ENCODE measurements at regions not wholly inside any gene's neighbourhood (a gene's known extent, or its start where the extent isn't known, plus 50 kb on each side); places are given as distances from the start of the nearest gene placed in this dataset.
"Not testable (repeated sequence)": the region's sequence is repeated elsewhere in the genome, so short reads cannot be mapped to it uniquely, and the experiment has no call there.

DNA sequence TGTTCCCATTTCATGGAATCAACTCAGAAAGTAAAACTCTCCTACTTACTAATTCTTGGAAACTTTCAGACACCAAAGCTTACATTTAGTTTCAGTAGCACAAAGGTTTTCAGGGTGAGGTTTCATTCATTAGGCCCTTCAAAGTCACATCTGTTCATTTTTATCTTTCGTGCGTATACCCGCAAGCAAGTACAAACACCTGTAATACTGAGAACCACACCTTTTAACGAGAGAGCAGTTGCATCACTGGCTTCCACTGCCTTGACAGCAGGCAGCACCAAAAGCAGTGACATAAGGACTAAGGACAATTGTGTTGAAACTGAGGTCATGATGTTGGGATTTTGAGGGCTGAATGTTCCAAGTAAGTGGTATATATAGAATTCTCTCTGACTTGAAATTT lies 60.5 kb downstream of the GOLGA6L22 start:
- not testable (repeated sequence) for H3K4me1 Mint-ChIP-seq; H3K27ac Mint-ChIP-seq; H3K36me3 Mint-ChIP-seq; H3K4me3 Mint-ChIP-seq; H3K27me3 Mint-ChIP-seq (ENCODE audit: low read depth in 3 of 3); DNase-seq; H3K9me3 Mint-ChIP-seq

DNA sequence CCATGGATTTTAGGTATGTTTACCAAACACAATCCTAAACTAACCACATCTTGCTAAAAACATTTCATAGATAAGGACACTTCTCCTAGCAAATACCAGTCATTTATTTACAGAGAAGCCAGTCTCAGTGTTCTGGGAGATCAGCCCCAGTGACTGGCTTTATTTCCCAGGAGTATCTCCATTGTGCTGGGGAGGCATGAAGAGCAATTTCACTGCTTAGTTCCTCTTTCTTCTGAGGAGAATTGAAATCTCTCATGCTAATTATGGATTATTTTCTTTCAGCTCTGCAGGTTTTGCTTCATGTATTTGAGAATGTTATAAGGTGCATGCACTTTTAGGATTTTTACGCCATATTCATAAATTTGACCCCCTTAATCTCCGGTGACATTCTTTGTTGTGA lies 67.8 kb downstream of the GOLGA6L22 start:
- not testable (repeated sequence) for H3K9me3 Mint-ChIP-seq; DNase-seq; H3K4me3 Mint-ChIP-seq; H3K36me3 Mint-ChIP-seq; H3K27me3 Mint-ChIP-seq (ENCODE audit: low read depth in 3 of 3); H3K27ac Mint-ChIP-seq; H3K4me1 Mint-ChIP-seq

DNA sequence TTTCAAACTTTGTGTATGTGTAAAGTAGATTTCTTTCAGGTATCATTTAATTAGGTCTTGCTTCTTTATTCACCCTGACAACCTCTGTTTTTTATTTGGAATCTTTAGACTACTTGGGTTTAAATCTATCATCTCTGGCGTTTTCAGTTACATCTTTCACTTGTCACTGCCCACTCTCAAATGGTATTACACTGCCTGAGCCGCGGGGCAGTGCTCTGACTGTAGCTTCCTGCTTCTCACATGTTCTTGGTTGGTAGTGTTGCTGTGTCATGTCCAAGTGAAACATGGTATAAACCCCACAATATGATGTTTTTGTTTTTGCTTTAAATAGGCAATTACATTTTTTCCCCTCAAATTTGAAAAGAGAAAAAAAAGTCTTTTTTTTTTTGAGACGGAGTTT lies 68.3 kb downstream of the GOLGA6L22 start:
- not testable (repeated sequence) for H3K27ac Mint-ChIP-seq; H3K9me3 Mint-ChIP-seq; H3K4me1 Mint-ChIP-seq; DNase-seq; H3K36me3 Mint-ChIP-seq; H3K4me3 Mint-ChIP-seq; H3K27me3 Mint-ChIP-seq (ENCODE audit: low read depth in 3 of 3)

DNA sequence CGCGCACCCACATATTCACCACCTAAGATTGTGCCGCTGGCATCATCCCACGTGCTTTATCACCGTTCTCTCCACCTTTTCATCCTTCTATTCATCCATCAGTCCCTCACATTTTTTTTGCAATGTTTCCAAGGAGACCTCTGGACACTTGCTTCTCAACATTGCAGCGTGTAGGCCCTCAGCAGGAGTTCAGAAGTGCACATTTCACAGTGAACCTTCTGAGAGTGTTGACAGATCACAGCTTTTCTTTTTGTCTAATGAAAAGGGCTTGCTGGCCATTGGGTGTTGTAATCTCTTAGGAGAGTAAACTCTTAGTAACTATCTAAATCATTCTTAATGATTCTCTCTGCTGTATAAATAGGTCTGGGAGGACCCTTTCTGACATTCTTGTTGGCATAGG lies 70.5 kb downstream of the GOLGA6L22 start:
- H3K4me3 Mint-ChIP-seq; H3K4me1 Mint-ChIP-seq; H3K27me3 Mint-ChIP-seq (ENCODE audit: low read depth in 3 of 3); DNase-seq; H3K27ac Mint-ChIP-seq; H3K9me3 Mint-ChIP-seq; H3K36me3 Mint-ChIP-seq: not testable (repeated sequence)

DNA sequence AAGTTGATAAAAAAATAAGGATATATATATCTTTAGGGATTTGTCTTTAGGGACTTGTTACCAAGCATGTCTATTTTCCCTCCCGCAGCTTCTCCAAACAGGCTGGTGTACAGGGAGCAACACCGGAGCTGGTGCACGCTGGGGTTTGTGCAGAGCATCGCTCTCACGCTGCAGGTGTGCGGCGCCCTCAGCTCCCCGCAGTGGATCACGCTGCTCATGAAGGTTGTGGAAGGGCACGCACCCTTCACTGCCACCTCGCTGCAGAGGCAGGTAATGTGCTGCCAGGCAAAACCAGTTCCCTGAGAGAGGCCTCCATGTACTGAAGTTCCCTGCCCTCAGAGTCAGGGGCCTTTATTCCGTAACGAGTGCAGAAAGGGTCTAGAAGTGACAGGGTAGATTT lies 101.0 kb downstream of the GOLGA6L22 start:
- H3K9me3 Mint-ChIP-seq; H3K4me3 Mint-ChIP-seq; DNase-seq; H3K36me3 Mint-ChIP-seq; H3K4me1 Mint-ChIP-seq; H3K27ac Mint-ChIP-seq; H3K27me3 Mint-ChIP-seq (ENCODE audit: low read depth in 3 of 3): not testable (repeated sequence)

DNA sequence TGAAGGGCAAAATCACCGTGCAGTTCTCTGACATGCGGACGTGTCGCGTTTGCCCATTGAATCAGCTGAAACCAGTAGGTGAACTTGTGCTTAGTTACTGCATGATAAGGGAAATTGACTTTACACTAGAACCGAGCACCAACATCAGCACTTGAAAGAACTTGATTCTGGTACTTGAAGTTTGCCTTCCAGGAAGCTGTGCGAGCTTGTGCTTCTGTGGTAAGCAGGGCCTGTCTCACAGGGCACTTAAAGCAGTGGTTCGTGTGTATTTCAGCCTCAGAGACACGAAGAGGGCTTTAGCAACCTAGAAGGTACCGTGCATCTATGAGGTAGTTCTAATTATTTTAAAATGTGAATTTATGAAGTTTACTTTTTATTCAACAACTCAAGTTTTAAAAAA lies 103.0 kb downstream of the GOLGA6L22 start:
- H3K27me3 Mint-ChIP-seq (ENCODE audit: low read depth in 3 of 3); DNase-seq; H3K4me3 Mint-ChIP-seq; H3K27ac Mint-ChIP-seq; H3K9me3 Mint-ChIP-seq; H3K4me1 Mint-ChIP-seq; H3K36me3 Mint-ChIP-seq: not testable (repeated sequence)

DNA sequence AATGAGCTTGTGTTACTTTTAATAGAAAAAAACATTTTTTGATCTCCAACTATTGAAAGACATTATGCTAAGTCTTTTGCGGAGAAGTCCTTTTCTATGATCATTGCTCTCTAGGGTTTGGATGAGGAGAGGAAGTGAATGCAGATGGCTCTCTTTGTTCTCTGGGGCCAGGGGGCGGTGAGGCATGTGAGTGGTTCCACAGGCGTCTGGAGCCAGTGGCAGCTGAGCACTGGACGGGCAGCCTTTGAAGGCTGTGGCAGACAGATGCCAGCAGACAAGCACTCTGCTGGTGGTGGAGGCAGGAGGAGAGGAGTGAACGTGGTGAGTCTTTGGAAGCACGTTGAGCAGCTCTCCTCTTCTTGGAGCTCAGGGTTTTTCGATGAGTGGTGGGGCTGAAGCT lies 107.8 kb downstream of the GOLGA6L22 start:
- not testable (repeated sequence) for H3K27me3 Mint-ChIP-seq (ENCODE audit: low read depth in 3 of 3); H3K4me3 Mint-ChIP-seq; H3K27ac Mint-ChIP-seq; DNase-seq; H3K36me3 Mint-ChIP-seq; H3K9me3 Mint-ChIP-seq; H3K4me1 Mint-ChIP-seq

DNA sequence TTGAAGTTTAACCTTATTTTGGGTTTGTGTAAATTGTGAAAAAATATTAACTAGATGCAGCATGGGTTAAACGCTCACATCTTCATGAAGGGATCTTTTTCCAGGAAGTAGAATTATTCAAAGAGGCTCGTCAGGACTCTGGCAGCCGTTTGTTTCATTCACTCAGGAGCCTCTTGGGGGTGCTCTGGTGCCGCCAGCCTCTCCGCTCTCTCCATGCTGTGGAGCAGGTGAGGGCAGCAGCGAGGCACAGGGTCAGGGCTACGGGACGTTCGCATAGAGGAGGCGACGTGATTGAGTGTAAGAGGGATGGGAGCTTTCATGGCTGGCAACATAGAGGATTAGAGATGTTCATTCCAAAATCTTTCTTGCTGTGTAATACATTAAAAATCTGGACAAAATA lies 110.8 kb downstream of the GOLGA6L22 start:
- not testable (repeated sequence) for H3K36me3 Mint-ChIP-seq; H3K4me3 Mint-ChIP-seq; H3K9me3 Mint-ChIP-seq; DNase-seq; H3K4me1 Mint-ChIP-seq; H3K27ac Mint-ChIP-seq; H3K27me3 Mint-ChIP-seq (ENCODE audit: low read depth in 3 of 3)

DNA sequence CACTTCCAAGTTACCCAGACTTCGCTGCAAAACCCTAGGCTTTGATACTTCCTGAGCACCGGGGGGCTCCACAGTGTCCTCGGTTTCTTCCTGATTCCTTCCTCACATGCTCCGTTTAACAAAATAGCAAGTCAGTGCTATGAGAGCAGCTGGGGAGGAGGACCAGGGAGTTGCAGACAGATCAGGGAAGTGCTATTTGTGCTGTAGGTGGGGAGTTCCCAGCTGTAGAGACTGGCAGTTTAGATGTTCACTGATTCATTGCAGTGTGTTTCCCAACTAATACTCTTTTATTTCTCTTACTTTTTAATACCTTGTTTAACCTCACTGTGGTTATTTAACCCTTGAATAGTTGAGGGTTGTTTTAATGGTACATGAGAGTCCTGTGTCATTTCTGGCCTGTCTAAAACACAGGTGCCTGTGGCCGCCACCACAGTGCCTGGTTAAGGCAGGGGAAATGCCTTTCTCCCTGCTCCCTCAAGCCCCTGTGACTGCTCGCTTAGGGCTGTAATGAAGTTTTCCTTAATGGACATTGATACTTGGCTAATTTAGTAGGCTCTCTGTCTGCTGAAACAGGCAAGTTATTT lies 113.5 kb downstream of the GOLGA6L22 start:
- not testable (repeated sequence) for H3K9me3 Mint-ChIP-seq; H3K27me3 Mint-ChIP-seq (ENCODE audit: low read depth in 3 of 3); H3K27ac Mint-ChIP-seq; H3K36me3 Mint-ChIP-seq; H3K4me3 Mint-ChIP-seq; DNase-seq; H3K4me1 Mint-ChIP-seq

DNA sequence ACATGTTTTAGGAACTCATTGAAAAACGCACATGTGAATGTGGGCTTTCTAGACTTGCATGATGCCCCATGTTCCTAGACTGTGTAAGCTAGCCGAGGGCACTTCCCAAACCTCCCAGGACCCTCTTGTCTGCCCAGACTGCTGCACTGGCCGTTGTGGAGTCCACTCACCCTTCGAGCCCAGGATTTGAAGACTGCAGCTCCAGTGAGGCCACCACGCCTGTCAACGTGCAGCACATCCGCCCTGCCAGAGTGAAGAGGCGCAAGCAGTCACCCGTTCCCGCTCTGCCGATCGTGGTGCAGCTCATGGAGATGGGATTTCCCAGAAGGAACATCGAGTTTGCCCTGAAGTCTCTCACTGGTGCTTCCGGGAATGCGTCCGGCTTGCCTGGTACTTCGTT lies 114.1 kb downstream of the GOLGA6L22 start:
- H3K4me1 Mint-ChIP-seq; H3K4me3 Mint-ChIP-seq; H3K27ac Mint-ChIP-seq; H3K9me3 Mint-ChIP-seq; DNase-seq; H3K27me3 Mint-ChIP-seq (ENCODE audit: low read depth in 3 of 3); H3K36me3 Mint-ChIP-seq: not testable (repeated sequence)

DNA sequence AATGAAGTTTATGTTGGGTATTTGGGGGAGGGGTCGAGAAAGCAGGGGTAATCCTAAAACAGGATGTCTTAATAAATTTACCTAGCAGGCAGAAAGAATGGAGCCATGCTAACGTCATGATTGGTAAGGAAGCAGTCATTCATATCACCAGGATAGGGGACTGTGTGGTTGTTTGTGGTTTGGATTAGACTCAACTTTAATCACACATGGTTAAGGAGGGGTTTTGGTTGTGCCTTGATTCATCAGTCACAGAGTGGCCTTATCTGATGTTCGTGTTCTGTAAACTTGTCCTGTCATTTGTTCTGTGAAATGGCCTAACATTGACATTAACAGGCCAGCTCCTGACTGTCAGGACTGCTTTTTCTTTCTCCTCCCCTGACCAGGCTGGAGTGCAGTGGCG lies 119.1 kb downstream of the GOLGA6L22 start:
- H3K9me3 Mint-ChIP-seq; H3K36me3 Mint-ChIP-seq; H3K4me3 Mint-ChIP-seq; H3K4me1 Mint-ChIP-seq; H3K27ac Mint-ChIP-seq; H3K27me3 Mint-ChIP-seq (ENCODE audit: low read depth in 3 of 3); DNase-seq: not testable (repeated sequence)

DNA sequence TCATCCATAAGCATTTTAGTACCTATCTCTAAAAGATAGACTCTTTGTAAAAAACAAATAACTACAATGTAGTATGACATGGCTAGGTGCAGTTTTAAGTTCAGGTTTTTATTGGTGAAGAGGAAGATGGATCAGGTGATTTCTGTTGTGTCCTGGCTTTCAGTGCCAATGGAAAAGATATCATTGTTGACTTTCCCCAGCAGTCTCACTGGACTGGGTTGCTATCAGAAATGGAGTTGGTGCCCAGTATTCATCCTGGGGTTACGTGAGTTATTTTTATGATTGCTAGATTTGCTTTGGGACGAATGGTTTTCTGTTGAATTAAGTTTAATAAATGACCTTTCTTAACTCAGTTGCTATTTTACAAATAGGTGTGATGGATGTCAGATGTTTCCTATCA lies 120.5 kb downstream of the GOLGA6L22 start:
- not testable (repeated sequence) for H3K36me3 Mint-ChIP-seq; DNase-seq; H3K27me3 Mint-ChIP-seq (ENCODE audit: low read depth in 3 of 3); H3K27ac Mint-ChIP-seq; H3K4me3 Mint-ChIP-seq; H3K4me1 Mint-ChIP-seq; H3K9me3 Mint-ChIP-seq

DNA sequence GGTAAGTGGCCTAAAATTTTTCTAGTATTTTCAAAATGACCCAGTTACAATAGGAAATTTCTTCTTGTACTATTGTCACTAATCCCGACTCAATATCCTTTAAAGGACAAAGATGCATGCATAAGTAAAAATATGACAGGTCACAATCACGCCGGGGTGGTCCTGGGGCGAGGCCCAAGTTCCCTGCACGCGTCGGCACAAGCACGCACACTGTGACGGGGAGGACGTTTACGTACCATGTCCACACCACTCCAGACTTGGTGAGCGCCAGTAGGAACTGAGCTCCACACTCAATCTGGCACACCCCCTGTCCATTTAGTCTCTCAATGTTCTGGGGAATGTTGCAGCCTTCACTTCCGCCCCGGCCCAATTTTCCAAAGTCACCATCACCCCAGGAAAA lies 128.7 kb downstream of the GOLGA6L22 start:
- H3K4me3 Mint-ChIP-seq; H3K4me1 Mint-ChIP-seq; H3K27ac Mint-ChIP-seq; H3K27me3 Mint-ChIP-seq (ENCODE audit: low read depth in 3 of 3); H3K9me3 Mint-ChIP-seq; DNase-seq; H3K36me3 Mint-ChIP-seq: not testable (repeated sequence)

DNA sequence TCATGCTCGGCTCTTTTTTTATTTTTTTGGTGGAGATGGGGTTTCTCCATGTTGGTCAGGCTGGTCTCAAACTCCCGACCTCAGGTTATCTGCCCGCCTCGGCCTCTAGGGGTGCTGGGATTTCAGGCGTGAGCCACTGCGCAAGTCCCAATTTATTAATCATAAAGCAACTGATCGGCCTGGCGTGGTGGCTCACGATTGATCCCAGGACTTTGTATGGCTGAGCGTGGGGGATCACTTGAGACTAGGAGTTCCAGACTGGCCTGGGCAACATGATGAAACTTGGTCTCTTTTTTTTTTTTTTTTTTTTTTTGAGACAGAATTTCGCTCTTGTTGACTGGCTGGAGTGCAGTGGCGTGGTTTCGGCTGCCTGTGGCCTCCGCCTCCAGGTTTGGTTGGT lies 139.8 kb downstream of the GOLGA6L22 start:
- not testable (repeated sequence) for H3K27me3 Mint-ChIP-seq (ENCODE audit: low read depth in 3 of 3); H3K4me3 Mint-ChIP-seq; DNase-seq; H3K4me1 Mint-ChIP-seq; H3K36me3 Mint-ChIP-seq; H3K9me3 Mint-ChIP-seq; H3K27ac Mint-ChIP-seq

DNA sequence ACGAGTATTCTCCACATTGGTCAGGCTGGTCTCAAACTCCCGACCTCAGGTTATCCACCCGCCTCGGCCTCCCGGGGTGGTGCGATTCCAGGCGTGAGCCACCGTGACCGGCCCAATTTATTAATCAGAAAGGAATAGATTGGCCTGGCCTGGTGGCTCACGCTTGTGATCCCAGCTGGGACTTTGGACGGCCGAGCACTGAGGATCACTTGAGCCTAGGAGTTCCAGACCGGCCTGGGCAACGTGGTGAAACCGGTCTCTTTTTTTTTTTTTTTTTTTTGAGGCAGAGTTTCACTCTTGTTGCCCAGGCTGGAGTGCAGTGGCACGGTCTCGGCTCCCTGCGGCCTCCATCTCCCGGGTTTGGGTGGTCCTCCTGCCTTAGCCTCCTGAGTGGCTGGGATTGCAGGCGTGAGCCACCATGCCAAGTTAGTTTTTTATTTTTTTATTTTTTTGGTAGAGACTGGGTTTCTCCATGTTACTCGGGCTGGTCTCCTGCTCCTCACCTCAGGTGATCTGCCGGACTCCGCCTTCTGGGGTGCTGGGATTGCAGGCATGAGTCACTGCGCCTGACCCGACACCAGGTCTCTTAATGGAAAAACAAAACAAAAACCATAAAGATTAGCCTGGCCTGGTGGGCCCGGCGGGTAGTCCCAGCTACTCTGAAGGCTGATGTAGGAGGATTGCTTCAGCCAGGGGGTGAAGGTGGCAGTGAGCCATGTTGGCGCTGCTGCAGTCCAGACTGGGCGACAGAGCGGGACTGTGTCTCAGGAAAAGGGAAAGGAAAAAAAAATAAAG lies 141.0 kb downstream of the GOLGA6L22 start:
- not testable (repeated sequence) for H3K9me3 Mint-ChIP-seq; H3K4me1 Mint-ChIP-seq; H3K27me3 Mint-ChIP-seq (ENCODE audit: low read depth in 3 of 3); DNase-seq; H3K27ac Mint-ChIP-seq; H3K36me3 Mint-ChIP-seq; H3K4me3 Mint-ChIP-seq

All from immature natural killer cell (primary cell).